RWPE2 (cell line): ENCODE measurements at regions not wholly inside any gene's neighbourhood (a gene's known extent, or its start where the extent isn't known, plus 50 kb on each side); places are given as distances from the start of the nearest gene placed in this dataset.

Source experiments
- ATAC-seq: fragments of 200-7000 bp; cut with Tn5 transposase; 3 replicates; pipeline ENCODE4 v1.9.1; 2021; ENCODE audit warnings: low read depth
- DNase-seq: peaks from one replicate; pipeline ENCODE4 v3.0.0-alpha.2; 2020; ENCODE audit warnings: low spot score
- H3K27ac ChIP-seq: fragments of 450-650 bp; 2 replicates; pipeline ENCODE4 v1.5.1; 2017; ENCODE audit warnings: mild to moderate bottlenecking; ENCODE audit not compliant: poor library complexity, severe bottlenecking
- H3K27me3 ChIP-seq: fragments of 250-450 bp; sonication (Bioruptor Pico); 2 replicates; pipeline ENCODE4 v1.5.1; 2021; ENCODE audit warnings: mild to moderate bottlenecking, moderate library complexity; ENCODE audit not compliant: insufficient read depth, poor library complexity, severe bottlenecking
- H3K36me3 ChIP-seq: fragments of 250-450 bp; sonication (Bioruptor Pico); 2 replicates; pipeline ENCODE4 v1.5.1; 2020; ENCODE audit warnings: low read depth, mild to moderate bottlenecking, moderate library complexity
- H3K4me1 ChIP-seq: fragments of 250-450 bp; sonication (Bioruptor Pico); 2 replicates; pipeline ENCODE4 v1.5.1; 2021; ENCODE audit warnings: mild to moderate bottlenecking, moderate library complexity; ENCODE audit not compliant: insufficient read depth, poor library complexity, severe bottlenecking
- H3K4me3 ChIP-seq: fragments of 250-450 bp; sonication (Bioruptor Pico); 2 replicates; pipeline ENCODE4 v1.5.1; 2021; ENCODE audit warnings: mild to moderate bottlenecking, moderate library complexity; ENCODE audit not compliant: severe bottlenecking
- H3K9me3 ChIP-seq: fragments of 250-450 bp; sonication (Bioruptor Pico); 2 replicates; pipeline ENCODE4 v1.5.1; 2021; ENCODE audit warnings: mild to moderate bottlenecking, moderate library complexity; ENCODE audit not compliant: severe bottlenecking
- TF ChIP-seq, protein P1 (sequence below): fragments of 450-650 bp; IDR thresholded peaks from one replicate; pipeline ENCODE4 v1.5.1; 2017; ENCODE audit warnings: mild to moderate bottlenecking, moderate library complexity; ENCODE audit not compliant: poor library complexity, severe bottlenecking

DNA sequence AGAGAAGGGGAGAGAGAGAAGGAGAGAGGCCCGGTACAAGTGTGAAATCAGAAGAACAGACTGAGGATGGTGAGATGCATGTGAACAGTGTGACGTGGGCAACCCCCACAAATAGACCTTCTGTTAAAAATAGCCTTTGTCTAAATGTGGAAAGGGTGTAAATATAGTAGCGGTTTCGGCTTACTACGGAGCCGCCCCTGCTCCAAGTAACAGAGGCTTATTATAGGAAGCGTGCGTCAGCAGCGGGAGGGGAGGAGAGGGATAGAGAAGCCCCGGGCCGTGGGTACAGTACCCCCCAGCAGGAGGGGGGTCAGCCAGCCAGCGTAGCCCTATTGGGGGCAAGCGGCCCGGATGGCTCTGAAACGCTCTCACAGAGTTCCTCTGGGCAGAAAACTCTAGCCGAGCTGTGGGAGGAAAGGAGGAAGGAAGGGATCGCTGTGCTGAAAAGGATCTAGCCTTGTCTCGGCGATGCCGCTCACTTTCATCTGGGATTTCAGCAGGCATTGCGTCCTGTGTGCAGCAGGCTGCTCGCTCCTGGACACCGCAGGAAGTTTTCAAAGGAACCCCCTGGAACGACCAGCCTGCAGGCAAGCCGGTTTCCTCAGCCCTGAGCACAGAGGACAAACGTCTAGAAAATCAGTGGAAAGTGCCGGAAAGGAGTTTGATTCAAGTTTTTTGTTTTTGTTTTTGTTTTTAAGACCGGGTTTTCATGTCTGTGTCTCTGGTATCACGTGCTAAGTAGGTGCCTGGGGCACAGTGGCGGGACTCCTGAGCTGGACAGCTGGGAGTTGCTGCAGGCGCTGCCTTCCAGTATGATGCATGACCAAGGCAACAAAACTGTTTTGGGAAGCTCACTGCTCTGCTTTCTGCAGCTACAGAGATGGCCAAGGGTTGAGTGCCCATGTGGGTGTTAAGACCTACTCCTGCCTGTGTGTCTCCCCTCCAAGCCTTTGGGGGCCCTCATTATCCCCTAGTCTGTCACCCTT is 146.6 kb downstream of the SEC61B start:
- H3K27ac ChIP-seq, result no peak overlapping the region
- H3K4me1 ChIP-seq, result no peaks in the 10 kb centered on the region
- H3K4me3 ChIP-seq, result no peak overlapping the region
- TF ChIP-seq, protein P1, sequence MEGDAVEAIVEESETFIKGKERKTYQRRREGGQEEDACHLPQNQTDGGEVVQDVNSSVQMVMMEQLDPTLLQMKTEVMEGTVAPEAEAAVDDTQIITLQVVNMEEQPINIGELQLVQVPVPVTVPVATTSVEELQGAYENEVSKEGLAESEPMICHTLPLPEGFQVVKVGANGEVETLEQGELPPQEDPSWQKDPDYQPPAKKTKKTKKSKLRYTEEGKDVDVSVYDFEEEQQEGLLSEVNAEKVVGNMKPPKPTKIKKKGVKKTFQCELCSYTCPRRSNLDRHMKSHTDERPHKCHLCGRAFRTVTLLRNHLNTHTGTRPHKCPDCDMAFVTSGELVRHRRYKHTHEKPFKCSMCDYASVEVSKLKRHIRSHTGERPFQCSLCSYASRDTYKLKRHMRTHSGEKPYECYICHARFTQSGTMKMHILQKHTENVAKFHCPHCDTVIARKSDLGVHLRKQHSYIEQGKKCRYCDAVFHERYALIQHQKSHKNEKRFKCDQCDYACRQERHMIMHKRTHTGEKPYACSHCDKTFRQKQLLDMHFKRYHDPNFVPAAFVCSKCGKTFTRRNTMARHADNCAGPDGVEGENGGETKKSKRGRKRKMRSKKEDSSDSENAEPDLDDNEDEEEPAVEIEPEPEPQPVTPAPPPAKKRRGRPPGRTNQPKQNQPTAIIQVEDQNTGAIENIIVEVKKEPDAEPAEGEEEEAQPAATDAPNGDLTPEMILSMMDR, result no peak
- H3K27me3 ChIP-seq, result no peaks in the 10 kb centered on the region
- no peaks in the 10 kb centered on the region for H3K36me3 ChIP-seq
- ATAC-seq (peak; percentile 58), DNase-seq (no peak)
- H3K9me3 ChIP-seq, result no peaks in the 10 kb centered on the region

GRCh38 chr9:99369327-99369722 is 147.2 kb downstream of the SEC61B start:
- TF ChIP-seq, protein P1, result no peak
- H3K4me1 ChIP-seq, result no peaks in the 10 kb centered on the region
- H3K4me3 ChIP-seq, result no peak overlapping the region
- H3K36me3 ChIP-seq, result no peaks in the 10 kb centered on the region
- H3K9me3 ChIP-seq, result no peaks in the 10 kb centered on the region
- ATAC-seq, result no peak
- no peak for DNase-seq
- H3K27me3 ChIP-seq, result no peaks in the 10 kb centered on the region
- H3K27ac ChIP-seq, result no peak overlapping the region

DNA sequence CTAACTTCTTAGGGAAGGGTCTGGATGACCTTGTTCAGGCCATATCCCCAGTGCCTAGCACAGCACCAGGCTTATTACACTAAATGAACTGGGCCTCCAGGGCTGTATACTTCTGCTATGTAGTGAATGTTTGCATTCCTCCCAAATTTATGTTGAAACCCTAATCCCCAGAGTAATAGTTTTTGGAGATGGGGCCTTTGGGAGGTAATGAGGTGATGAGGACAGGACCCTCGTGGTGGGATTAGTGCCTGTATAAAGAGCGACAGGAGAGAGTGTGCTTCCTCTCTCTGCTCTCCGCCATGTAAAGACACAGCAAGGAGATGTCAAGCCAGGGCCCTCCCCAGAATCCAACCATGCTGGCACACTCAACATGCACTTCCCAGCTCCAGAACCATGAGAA is 148.3 kb downstream of the SEC61B start:
- DNase-seq, result no peak
- no peaks in the 10 kb centered on the region for H3K9me3 ChIP-seq
- H3K36me3 ChIP-seq, result no peaks in the 10 kb centered on the region
- H3K4me1 ChIP-seq, result no peaks in the 10 kb centered on the region
- H3K27ac ChIP-seq, result no peak overlapping the region
- no peak for ATAC-seq
- no peaks in the 10 kb centered on the region for H3K27me3 ChIP-seq
- H3K4me3 ChIP-seq, result no peak overlapping the region
- TF ChIP-seq, protein P1, result no peak

GRCh38 chr9:99371376-99371775 is 149.3 kb downstream of the SEC61B start:
- H3K4me1 ChIP-seq, result no peaks in the 10 kb centered on the region
- H3K4me3 ChIP-seq, result no peak overlapping the region
- H3K27ac ChIP-seq, result no peak overlapping the region
- H3K36me3 ChIP-seq, result no peaks in the 10 kb centered on the region
- no peak for DNase-seq
- TF ChIP-seq, protein P1, result no peak
- ATAC-seq, result no peak
- no peaks in the 10 kb centered on the region for H3K9me3 ChIP-seq
- H3K27me3 ChIP-seq, result no peaks in the 10 kb centered on the region

- no peak for DNase-seq
- no peak for ATAC-seq
- no peaks in the 10 kb centered on the region for H3K27me3 ChIP-seq
- H3K36me3 ChIP-seq, result no peaks in the 10 kb centered on the region
- no peak overlapping the region for H3K27ac ChIP-seq
- no peaks in the 10 kb centered on the region for H3K9me3 ChIP-seq
- TF ChIP-seq, protein P1, result no peak
- H3K4me1 ChIP-seq, result no peaks in the 10 kb centered on the region
- no peak overlapping the region for H3K4me3 ChIP-seq
Observed at GRCh38 chr9:99373912-99374311, 151.8 kb downstream of the SEC61B start.
